HG03442 (cell line): ENCODE measurements at regions not wholly inside any gene's neighbourhood (a gene's known extent, or its start where the extent isn't known, plus 50 kb on each side); places are given as distances from the start of the nearest gene placed in this dataset.
"Not testable (repeated sequence)": the region's sequence is repeated elsewhere in the genome, so short reads cannot be mapped to it uniquely, and the experiment has no call there.

Experiments
- ATAC-seq: cut with Tn5 transposase; IDR thresholded peaks from one replicate; pipeline ENCODE4 v1.9.1; 2021; ENCODE audit warnings: mild to moderate bottlenecking, moderate library complexity; ENCODE audit not compliant: unreplicated experiment

DNA sequence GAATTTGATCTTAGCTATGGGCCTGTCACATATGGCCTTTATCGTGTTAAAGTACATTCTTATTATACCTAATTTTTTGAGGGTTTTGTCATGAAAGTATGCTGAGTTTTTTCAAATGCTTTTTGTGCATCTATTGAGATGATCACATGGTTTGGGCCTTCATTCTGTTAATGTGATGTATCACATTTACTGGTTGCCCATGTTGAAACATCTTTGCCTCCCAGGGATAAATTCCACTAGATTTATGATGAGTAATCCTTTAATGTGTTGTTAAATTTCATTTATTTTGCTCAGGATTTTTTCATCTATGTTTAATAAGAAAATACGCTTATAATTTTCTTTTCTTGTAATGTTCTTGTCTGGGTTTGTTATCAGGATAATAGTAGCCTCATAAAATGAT, 442.0 kb downstream of the MDFIC start:
- ATAC-seq, result no peak

DNA sequence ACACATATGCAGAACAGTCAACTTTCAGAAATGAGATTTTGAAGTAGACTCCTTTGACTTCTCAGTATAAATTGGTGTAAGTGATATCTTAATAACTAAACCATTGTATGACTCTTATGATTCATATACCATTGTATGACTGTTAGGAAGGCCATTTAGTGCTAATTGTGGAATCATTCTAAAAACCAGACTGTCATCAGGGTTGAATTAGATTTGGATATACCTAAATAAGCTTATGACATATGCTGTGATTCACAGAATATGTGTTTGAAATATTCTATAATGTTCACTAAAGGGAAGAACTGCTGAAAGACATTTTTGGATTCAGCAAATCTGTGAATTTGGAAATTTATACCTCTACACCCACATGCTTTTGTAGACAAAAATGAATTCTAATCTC, 438.1 kb downstream of the MDFIC start:
- ATAC-seq, result no peak

DNA sequence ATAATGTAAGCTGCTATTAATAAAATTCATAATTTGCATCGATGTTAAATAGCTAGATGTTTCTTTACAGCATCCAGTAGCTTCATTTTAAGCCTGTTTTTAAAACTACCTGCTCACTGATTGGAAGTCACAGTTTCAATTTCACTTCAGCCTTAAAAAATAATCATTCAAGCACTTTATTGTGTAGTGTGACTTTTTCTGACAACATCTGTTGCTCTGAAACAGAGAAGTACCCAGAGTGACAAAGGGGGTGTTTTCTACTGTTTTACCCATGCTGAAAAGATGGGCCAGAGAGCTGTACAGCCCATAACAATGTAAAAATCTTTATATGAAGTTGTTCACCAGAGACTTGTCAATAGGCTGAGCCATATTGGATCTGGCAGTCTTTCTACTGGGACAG, 437.2 kb downstream of the MDFIC start:
- no peak for ATAC-seq

DNA sequence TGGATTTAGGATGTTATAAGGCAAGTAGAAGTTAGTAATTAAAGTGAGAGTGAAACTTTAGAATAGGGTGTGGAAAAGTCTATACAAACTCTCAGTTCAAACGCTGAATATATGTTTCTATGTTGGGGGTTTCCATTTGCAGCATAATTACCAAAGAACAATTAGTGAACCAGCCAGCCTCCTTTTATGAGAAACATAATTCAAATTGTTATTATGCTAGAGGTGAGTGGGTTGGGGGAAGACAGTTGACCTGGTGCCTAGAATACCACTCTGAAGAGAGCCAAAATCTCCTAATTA, 435.8 kb downstream of the MDFIC start:
- no peak for ATAC-seq

DNA sequence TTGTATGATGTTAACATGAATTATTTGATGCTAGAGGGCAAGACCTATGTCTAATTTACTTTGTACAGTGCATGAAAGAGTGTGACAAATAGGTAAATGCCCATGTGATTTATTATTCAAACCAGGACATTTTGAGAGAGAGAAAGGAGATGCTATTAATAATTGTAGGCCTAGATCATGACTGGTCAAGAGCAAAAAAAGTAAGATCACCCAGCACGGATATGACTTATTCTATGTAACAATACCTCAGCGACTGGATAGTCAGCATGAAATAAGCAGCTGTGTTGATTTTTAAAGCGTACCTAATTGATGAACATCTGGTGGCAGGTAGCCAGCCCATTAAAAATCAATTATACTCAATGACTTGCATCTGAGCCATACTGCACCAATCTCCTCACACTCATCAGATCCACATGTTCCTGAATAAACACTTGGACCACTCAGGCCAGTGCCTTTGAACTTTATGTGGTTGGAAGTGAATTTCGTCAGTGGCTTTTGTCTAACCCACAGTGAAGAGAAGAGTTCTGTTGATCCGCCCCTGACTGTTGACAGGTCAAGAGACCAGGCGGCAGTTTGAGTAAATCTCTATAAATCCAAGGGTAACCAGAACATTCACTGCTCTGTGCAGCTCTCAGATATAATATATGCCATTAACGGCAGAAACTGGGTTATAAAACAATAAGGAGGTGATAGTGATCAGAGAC, 435.3 kb downstream of the MDFIC start:
- ATAC-seq, result no peak

DNA sequence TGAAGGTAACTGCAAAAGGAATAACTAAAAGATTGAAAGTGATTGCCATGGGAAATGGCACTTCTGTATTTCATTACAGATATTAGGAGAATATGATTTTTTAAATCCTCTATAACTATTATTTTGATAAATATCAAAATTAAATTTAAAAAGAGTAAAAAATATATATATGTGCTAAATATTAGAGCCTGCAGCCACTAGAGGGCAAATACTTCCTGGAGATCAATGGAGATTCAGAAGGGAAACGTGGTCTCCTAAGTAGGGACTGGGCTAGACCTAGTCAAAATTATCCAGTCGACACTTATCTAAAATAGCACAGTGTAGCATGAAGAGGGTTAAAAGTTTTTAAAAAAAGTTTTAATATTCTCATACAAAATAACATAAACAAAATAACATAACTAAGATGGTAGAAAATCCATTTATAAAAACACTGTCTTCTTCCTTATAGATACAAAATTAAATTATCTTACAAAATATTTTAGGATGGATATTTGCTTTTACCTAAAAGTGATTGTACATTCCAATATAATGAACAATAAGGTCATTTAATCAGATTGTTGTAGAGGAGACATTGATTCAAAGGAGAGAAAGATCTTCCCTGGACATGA, 434.3 kb downstream of the MDFIC start:
- ATAC-seq, result peak; percentile 59

DNA sequence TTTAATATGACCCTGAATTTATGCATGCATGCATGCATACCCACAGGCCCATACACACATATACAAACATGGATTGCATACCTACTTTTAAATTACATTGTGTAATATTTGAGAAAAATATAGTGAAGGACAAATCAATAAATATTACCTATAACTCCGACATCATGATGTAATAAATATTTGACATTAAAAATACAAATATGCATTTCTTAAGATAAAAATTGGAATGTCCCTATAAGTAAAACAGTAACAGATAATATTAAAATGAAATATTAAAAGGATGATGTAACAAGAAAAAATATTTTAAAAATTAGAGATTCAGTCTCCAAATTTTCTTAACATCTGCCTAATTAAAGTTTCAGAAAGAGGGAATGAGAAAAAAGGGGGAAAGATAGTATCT, 433.0 kb downstream of the MDFIC start:
- no peak for ATAC-seq

DNA sequence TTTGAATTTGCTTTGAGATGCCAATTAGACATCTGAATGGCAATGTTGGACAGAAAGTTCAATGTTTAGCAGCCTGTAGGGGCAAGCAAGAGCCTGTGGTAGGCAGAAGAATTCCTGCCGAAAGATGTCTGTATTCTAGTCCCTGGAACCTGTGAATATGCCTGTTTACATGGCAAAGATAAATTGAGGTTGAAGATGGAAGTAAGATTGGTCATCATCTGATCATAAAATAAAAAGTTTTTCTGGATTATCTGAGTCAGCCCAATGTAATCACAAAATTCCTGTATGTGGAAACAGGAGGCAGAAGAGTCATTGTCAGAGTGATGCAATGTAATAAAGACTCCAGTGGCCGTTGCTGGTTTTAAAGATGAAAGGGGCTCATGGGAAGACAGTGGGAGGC, 430.5 kb downstream of the MDFIC start:
- ATAC-seq, result no peak

DNA sequence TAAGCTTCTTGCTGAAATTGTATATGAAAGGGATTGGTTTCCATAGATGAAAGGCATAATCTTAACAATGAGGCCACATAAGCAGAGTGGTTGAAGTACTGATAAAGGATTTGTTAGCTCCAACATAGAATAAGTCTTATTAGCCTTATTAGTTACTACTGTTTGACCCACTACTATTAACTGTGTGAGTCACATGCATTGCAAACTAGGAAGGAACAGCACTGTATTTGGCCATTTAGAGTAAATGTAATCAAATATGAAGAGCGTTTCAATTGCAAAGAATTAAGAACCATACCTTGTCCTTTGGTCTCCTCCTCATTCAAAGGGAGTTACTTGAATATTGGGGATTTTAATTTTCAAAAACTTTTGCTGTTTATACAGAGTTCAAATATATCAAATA, 428.9 kb downstream of the MDFIC start:
- no peak for ATAC-seq

DNA sequence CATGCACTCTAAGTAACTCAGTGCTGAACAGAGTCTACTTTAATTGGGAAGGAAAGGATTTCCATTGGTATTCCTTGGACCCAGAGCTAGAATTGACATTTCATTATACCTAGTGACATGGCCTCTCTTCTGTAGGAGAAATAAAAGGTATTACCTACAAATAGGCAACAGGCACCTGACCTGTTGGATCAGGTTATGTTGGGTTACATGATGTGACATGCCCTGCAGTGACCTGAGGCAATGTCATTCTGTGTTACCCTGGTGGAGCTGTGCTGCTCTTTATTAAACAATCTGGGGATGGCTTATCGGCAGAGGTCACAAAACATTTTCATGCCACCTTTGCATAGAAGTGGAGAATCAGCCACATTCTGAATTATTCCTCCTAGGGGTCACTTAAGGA, 427.7 kb downstream of the MDFIC start:
- ATAC-seq, result no peak

DNA sequence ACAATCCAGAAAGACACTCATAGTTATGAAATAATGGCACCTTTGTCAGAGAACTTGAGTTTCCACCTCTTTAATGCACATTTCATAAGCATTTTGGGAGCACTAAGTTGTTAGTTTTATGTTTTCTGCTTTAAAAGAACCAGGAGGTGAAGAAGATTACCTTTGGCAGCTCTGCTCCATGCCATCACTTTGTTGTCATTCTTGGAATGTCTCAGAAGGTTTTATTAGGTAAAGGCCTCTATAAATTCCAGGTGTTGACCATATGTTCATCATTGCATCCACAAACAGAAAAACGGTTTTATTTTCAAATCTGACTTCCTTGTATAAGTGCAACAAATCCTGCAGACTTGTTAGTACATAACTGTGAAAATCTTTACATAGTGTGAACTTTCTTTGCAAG, 424.8 kb downstream of the MDFIC start:
- ATAC-seq, result no peak

DNA sequence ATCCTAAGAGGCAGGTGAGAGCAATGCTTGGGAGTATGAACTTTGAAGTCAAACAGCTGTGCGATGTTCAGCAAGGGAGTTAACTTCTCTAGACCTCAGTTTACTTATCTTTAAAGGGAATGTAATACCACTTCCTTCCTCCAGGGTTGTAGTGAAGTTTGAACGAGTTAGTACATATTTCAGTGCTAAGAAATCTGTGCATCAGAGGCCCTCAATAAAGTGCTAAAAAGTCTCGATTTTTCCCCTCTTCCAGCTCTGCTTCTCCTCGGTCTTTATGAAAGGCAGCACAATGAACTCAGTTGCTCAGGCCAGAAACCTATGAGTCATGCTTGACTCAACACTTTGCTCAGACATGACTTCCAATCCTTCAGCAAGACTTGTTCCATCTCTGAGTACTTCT, 418.9 kb downstream of the MDFIC start:
- ATAC-seq, result peak; percentile 45

DNA sequence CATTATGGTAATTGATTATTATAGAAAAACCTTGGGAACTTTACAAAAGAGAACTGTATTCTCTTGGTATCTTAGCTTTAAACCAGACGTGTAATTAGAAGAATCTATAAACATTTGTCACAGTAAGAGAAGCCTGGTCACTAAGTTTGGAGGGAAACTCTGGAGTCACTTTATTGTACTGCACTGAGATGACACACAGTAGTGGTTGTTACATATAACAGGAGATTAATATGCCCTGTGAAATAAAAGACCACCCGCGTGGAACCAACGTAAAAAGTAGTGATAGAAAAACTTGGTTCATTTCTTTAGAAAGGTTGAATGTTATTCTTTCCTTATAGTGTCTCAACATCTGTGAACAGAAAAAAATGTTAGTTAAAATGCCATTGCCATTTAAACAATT, 416.1 kb downstream of the MDFIC start:
- no peak for ATAC-seq

DNA sequence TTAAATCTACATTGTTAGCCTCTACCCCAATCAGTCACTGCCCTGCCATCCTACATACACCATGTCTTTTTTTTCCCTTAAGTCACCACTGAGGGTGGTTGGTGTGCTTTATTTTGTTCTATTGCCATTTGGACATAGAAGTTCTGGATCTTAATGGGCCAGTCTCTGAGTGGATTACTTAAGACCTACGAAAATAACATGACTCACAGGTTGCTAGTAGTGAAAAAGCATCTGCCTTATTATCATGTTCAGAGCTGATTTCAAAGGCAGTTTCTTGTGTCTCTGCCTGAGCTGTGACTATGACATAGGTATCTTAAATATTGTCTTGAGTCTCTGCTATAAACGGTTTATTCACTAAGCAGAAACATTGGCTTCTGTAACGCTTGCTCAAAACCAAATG, 410.8 kb downstream of the MDFIC start:
- ATAC-seq, result no peak

DNA sequence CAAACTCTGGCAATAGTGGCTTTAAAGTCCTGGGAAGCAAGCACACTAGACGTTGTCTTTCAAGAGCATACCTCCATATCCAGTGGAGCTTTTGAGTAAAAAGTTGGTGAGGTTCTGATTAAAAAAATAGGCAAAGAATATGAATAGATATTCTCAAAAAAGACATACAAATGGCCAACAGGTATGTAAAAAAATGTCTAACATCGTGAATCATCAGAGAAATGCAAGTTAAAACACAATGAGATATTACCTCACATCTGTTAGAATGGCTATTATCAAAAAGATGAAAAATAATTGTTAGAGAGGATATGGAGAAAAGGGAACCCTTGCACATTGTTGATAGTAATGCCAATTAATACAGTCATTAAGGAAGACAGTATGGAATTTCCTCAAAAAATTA, 407.1 kb downstream of the MDFIC start:
- no peak for ATAC-seq

DNA sequence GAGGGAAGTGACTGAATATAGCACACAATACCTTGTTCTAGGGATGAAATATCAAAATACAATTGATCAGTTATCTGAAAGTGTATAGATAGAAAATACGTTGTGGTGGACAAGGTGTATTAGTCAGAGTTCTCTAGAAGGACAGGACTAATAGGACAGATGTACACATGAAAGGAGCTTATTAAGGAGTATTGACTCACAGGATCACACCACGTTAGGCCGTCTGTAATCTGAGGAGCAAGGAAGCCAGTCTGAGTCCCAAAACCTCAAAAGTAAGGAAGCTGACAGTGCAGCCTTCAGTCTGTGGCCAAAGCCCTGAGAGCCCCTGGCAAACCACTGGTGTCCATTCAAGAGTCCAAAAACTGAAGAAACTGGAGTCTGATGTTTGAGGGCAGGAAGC, 406.1 kb downstream of the MDFIC start:
- no peak for ATAC-seq

DNA sequence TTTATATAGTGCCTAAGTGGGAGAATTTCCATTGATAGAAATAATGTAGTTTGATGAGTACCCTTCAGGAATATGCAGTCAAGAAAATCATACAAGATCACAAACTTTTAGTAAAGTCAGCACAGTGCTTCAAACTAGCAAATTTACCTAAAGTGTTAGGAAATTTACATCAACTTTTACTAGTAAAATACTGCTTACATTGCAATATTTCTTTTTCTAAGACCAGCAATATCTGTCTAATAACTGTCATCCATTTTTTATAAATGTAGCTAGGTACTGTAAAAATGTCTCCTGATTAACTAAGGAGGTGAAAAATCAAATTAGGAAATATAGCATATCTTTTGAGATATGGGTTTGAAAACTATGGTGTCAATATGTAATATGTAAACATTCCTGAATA, 405.4 kb downstream of the MDFIC start:
- no peak for ATAC-seq

DNA sequence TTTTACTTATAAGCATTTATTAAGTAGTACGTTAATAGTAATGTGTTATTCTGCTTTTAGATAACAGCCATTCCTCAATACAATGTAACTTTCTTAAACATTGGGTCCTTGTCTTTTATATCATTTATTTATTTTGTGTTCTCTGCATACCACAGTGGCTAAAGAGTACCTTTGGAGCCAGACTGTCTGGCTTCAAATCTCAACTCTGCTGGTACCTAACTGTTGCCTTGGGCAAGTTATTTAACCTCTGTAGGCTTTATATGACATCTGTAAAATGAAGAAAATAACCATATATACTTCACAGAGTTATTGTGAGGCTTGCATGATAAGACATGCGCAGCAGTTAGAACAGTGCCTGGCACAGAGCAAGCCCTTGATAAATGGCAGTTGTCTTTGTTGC, 397.6 kb downstream of the MDFIC start:
- ATAC-seq, result no peak

DNA sequence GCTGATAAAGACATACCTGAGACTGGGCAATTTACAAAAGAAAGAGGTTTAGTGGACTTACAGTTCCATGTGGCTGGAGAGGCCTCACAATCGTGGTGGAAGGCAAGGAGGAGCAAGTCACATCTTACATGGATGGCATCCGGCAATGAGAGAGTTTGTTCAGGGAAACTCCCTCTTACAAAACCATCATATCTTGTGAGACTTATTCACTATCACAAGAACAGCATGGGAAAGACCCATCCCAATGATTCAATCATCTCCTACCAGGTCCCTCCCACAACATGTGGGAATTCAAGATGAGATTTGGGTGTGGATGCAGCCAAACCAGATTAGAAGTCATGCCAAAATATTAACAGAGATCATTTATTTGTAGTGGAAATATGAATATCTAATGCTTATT, 388.4 kb downstream of the MDFIC start:
- ATAC-seq, result not testable (repeated sequence)

DNA sequence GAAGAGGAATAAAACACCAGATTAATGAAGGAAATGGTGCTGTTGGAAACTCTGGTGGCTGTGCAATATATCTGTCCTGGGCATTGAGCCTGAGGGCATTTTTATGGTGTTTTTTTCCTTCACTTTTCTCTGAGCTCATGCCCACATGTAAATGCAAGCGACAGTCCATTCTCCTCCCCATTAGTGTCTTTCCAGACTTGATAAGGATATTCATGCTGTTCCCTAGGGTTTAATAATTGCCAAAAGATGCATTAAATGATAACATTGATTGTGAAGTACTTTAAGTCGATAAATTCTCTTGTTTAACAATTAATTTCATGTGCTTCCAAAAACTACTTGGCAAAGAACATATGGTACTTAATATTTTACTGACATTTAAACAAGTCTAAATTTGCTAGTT, 384.7 kb downstream of the MDFIC start:
- no peak for ATAC-seq

DNA sequence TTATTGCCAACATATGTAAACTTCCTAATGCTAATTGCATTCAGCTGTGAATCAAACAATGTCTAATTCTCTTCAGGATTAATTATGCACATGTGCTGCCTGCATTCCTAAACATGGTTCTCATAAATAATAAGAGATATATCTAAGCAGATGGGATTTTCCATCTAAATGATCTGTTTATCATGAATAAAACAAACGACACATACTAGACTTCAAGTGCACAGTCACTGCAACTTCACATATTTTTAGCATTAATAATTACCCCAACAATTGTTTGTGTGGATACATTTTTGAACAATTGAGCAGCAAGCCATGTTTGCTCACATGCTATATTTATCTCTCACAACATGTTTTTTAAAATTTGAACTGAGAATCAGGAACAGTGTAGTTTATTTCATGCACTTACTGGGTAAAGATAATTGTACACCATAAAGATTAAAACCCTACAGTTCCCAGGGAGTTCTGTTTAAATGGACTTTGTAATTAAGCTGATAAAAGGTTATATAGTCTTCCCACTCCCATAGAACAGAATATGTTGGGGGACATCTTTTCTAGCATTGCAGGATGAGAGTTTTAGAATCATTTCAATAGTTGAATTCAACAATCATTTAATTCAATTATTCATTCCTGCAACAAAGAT, 378.5 kb downstream of the MDFIC start:
- no peak for ATAC-seq

DNA sequence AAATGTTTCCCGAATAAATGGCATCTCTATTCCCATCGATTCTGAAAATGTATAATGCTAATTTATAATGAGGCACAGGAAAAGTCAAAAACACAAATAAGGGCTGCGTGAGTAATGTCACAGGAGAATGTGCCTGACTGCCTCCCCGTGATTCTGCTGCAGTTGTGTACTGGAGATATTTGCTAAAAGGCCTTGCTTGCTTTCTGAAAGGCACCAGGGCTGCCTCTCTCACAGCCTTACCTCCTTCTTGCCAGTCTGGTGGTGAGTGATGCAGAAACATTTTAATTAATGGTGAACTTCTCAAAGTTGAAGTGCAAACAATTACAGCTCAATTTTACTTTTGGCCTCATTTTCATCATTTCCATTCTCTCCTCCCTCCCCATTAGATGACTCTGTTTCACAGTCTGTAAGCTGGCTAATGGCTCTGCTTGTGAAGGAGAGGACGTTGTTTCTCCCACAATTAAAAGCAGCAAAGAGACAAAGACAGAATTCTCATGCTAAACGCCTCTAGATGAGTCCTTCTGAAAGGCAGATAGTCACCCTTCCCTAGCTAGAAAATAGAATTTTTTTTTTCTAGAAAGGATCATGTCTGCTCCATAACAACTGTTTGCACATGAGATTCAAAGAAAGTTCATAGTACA, 377.6 kb downstream of the MDFIC start:
- ATAC-seq, result no peak
